ENCODE measurements at regions not wholly inside any gene's neighbourhood (a gene's known extent, or its start where the extent isn't known, plus 50 kb on each side); places are given as distances from the start of the nearest gene placed in this dataset.

- intact Hi-C loops (cut with DNase I), result no loop called here
- Histone ChIP-seq H3K4me3 (no peak overlapping the region), H3K27me3 (ENCODE audit: low read depth) (no peaks in the 10 kb centered on the region), H3K36me3 (no peaks in the 10 kb centered on the region), H3K4me1 (no peaks in the 10 kb centered on the region), H3K9me3 (no peaks in the 10 kb centered on the region), H3K27ac (no peak overlapping the region)
- DNase-seq (no peak), ATAC-seq (no peak)
- no peak for TF ChIP-seq CTCF (IDR thresholded peaks at IDR 0.05)
Observed at GRCh38 chr1:157288006-157288405, 149.8 kb upstream of the ETV3 start.

DNA sequence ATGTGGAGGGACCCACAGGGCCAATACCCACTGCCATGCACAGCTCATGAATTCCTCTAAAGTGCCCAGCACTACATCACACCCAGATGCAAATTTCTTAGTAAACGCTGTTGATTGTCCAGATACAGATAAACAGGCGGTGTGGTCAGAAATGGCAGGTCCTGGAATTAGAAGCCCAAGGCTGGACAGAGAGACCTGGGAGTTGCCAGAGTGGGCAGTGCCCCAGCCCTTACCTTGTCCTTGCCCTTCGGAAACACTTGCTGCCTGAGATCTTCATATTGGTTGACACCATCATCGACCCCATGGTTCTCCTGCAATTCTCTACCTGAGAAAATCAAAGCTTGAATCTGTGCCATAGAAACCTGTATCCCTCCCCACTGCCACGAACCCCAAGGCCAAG lies 149.3 kb upstream of the ETV3 start:
- no peak for ATAC-seq
- no peaks in the 10 kb centered on the region for H3K27me3 ChIP-seq (ENCODE audit: low read depth)
- H3K36me3 ChIP-seq, result no peaks in the 10 kb centered on the region
- no peak for TF ChIP-seq CTCF (IDR thresholded peaks at IDR 0.05)
- no peak overlapping the region for H3K4me3 ChIP-seq
- H3K4me1 ChIP-seq, result no peaks in the 10 kb centered on the region
- no peak overlapping the region for H3K27ac ChIP-seq
- no peak for DNase-seq
- intact Hi-C loops (cut with DNase I), result no loop called here
- no peaks in the 10 kb centered on the region for H3K9me3 ChIP-seq

DNA sequence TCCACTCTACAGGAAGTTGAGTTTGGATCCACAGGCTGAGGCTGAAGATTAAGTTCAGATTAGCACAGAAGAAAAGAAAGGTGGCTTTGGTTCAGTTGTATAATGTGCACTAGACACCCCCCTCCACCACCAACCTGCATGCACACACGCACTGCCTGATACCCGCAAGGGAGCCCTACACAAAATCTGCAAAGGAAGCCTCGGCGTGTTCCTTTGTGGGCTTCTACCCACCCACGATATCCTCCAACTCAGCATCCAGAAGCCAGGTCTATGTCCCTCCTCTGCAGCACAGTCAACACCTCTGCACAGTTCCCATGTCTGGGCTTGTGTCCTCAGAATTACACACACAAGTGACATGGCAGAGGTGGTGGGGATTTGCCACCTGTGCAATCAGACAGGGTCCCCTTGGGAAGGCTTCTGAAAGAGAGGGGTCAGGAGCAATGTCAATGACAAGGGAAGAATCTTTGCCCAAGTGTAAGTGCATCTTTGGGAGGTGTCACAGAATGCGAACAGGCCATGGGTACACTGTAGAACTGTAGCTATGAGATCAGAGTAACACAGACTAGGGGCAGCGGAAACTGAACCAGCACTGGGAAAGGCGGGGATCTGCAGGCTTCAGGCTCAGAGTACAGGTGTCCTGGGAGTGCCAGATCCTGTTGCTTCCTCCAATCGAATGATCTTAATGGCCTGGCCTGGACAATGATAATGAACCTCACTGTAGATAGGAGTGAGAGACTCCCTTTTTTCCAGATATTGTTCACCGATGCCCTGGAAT lies 148.6 kb upstream of the ETV3 start:
- intact Hi-C loops (cut with DNase I), result no loop called here
- no peak for DNase-seq

DNA sequence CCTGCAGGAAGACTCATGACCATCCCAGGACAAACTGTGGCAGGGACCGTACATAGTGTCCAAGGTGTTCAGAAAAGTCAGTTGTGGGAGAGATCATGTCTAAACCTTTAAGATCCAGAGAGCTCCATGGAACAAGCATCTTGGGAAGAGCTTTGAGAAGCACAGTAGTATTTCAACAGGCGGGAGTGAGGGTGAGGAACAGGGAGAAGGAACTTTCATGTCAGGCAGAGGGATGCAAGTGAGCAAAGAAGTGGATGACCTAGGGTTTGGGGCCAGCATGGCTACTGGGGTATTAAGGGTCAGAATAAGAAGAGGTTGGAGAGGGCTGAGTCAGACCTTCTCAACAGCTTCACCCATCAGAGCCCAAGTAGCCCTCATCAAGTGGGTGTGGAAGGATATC lies 147.9 kb upstream of the ETV3 start:
- ATAC-seq, result no peak
- Histone ChIP-seq H3K4me1 (no peaks in the 10 kb centered on the region), H3K4me3 (no peak overlapping the region), H3K36me3 (no peaks in the 10 kb centered on the region), H3K27me3 (ENCODE audit: low read depth) (no peaks in the 10 kb centered on the region), H3K27ac (no peak overlapping the region), H3K9me3 (no peaks in the 10 kb centered on the region)
- DNase-seq, result no peak
- TF ChIP-seq CTCF (IDR thresholded peaks at IDR 0.05), result no peak
- intact Hi-C loops (cut with DNase I), result no loop called here

More for the DNA sequence above, 148.6 kb upstream of the ETV3 start:
- Histone ChIP-seq H3K9me3 (no peaks in the 10 kb centered on the region), H3K27me3 (ENCODE audit: low read depth) (no peaks in the 10 kb centered on the region), H3K36me3 (no peaks in the 10 kb centered on the region), H3K27ac (no peak overlapping the region), H3K4me3 (no peak overlapping the region), H3K4me1 (no peaks in the 10 kb centered on the region)
- TF ChIP-seq CTCF (IDR thresholded peaks at IDR 0.05), result no peak
- ATAC-seq, result no peak

DNA sequence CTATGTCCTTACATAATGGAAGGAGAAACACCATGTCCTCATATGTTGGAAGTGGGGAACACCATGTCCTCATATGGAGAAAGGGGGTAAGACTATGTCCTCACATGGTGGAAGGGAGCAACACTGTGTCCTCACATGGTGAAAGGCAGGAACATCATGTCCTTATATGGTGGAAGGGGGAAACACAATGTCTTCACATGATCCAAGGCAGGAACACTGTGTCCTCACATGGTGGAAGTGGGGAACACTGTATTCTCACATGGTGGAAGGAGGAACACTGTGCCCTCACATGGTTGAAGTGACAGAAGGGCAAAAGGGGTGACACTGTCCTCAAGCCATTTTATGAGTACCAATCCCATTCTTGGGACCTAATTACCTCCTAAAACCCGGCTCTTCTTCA lies 146.3 kb upstream of the ETV3 start:
- H3K9me3 ChIP-seq, result no peaks in the 10 kb centered on the region
- TF ChIP-seq CTCF (IDR thresholded peaks at IDR 0.05), result no peak
- ATAC-seq (peak in 1 of 2 donors; percentile 16), DNase-seq (no peak)
- intact Hi-C loops (cut with DNase I), result no loop called here
- no peak overlapping the region for H3K4me3 ChIP-seq
- no peak overlapping the region for H3K27ac ChIP-seq
- H3K36me3 ChIP-seq, result no peaks in the 10 kb centered on the region
- H3K27me3 ChIP-seq (ENCODE audit: low read depth), result peaks cover 4% of the 10 kb centered on the region
- no peaks in the 10 kb centered on the region for H3K4me1 ChIP-seq
